ENCODE measurements at regions not wholly inside any gene's neighbourhood (a gene's known extent, or its start where the extent isn't known, plus 50 kb on each side); places are given as distances from the start of the nearest gene placed in this dataset.

GRCh38 chr6:103011605-103012004, 1618.1 kb downstream of the GRIK2 start:
- H3K79me2 ChIP-seq (ENCODE audit: control insufficient read depth, insufficient read depth, low read length) = no peaks in the 10 kb centered on the region
- intact Hi-C loops (cut with micrococcal nuclease; ENCODE audit: unreplicated experiment) (no loop called here), in situ Hi-C loops (cut with MboI) (no loop called here)
- ChIA-PET POLR2A (no interaction called here), RAD21 (ENCODE audit: unreplicated experiment) (no interaction called here), SMC1A (ENCODE audit: uncharacterized antibody, unreplicated experiment) (interaction anchor here (0.6 to 1.9 kb wide), 3 partner anchors 12 to 48 kb away, joined by 3 to 6 read pairs (median 4); no protein-coding TSS in a partner anchor), CTCF (interaction anchor here (1.0 kb wide), 1 partner anchor 112 kb away, joined by 3 read pairs; no protein-coding TSS in a partner anchor)
- no peak for DNase-seq (ENCODE audit: low read depth, low spot score)
- H3K27me3 ChIP-seq (replicated peaks in 1 of 2; ENCODE audit: control insufficient read depth in 2 of 2, insufficient read depth in 2 of 2, low read length in 1 of 2) = no peaks in the 10 kb centered on the region
- no peaks in the 10 kb centered on the region for H3K9me3 ChIP-seq (replicated peaks; ENCODE audit: control insufficient read depth, insufficient read depth, low read length)
- peak; percentile 69 for ATAC-seq
- H3K9ac ChIP-seq (ENCODE audit: control insufficient read depth, insufficient read depth, low read length) = no peak overlapping the region
- peak; percentile 69 for TF ChIP-seq MTA2 (IDR thresholded peaks at IDR 0.05; ENCODE audit: low read depth)
- peak; percentile 87 for TF ChIP-seq ZNF217 (IDR thresholded peaks at IDR 0.05)
- 0 out of 2 replicates have a peak, but pooled peaks have one; percentile 20 for TF ChIP-seq BMI1 (IDR thresholded peaks at IDR 0.05; ENCODE audit: borderline replicate concordance)
- TF ChIP-seq NR2F1 (conservative IDR thresholded peaks at IDR 0.05) = peak; percentile 55
- no peak for TF ChIP-seq ZZZ3 (IDR thresholded peaks at IDR 0.05; ENCODE audit: control insufficient read depth, insufficient read length, low read depth)
- peak; percentile 64; the same call in 1 of the 2 replicates for TF ChIP-seq PKNOX1 (IDR thresholded peaks at IDR 0.05)
- peak in 1 of 2 experiments; percentile 49; a peak in 1 of 4 replicates for TF ChIP-seq BHLHE40 (IDR thresholded peaks at IDR 0.05; ENCODE audit: borderline replicate concordance in 1 of 2, low read depth in 2 of 2, low read length in 1 of 2)
- TF ChIP-seq ZNF207 (IDR thresholded peaks at IDR 0.05; ENCODE audit: borderline replicate concordance) = no peak
- peak; percentile 87 for TF ChIP-seq ATF7 (IDR thresholded peaks at IDR 0.05; ENCODE audit: low read depth)
- 0 out of 4 replicates have a peak, but pooled peaks of 1 of the 2 experiments have one; percentile 10 for TF ChIP-seq IKZF2 (IDR thresholded peaks at IDR 0.05)
- TF ChIP-seq IRF3 (IDR thresholded peaks at IDR 0.05) = no peak
- peak; percentile 19 for TF ChIP-seq MEF2B (IDR thresholded peaks at IDR 0.05; ENCODE audit: partially characterized antibody, poor library complexity, severe bottlenecking)
- TF ChIP-seq SREBF2 (IDR thresholded peaks at IDR 0.05; ENCODE audit: low read length) = no peak
- 0 out of 2 replicates have a peak, but pooled peaks have one; percentile 27 for TF ChIP-seq DPF2 (IDR thresholded peaks at IDR 0.05)
- peak; percentile 65; the same call in 1 of the 2 replicates for TF ChIP-seq RAD51 (IDR thresholded peaks at IDR 0.05)
- peak; percentile 67; the same call in 1 of the 2 replicates for TF ChIP-seq SPI1 (IDR thresholded peaks at IDR 0.05; ENCODE audit: borderline replicate concordance, insufficient read depth, low read depth, low read length)
- no peak for TF ChIP-seq SP1 (IDR thresholded peaks at IDR 0.05; ENCODE audit: low read depth, low read length)
- no peak for TF ChIP-seq TCF12 (IDR thresholded peaks at IDR 0.05; ENCODE audit: low read depth, low read length)
- H3K4me1 ChIP-seq (ENCODE audit: control insufficient read depth, insufficient read depth, low read length) = no peaks in the 10 kb centered on the region
- no peak overlapping the region for H3K4me3 ChIP-seq
- no TSS peak for BruUV-seq (replicated peaks)
- WGBS (ENCODE audit: insufficient coverage, insufficient replicate concordance, low lambda C conversion rate, missing lambda C conversion rate) = 49% methylated on average over 2 of the region's 2 CpGs
- H3K4me2 ChIP-seq (ENCODE audit: control insufficient read depth, insufficient read depth) = no peak overlapping the region
- no peak overlapping the region for H3K27ac ChIP-seq (ENCODE audit: control insufficient read depth, insufficient read depth)
- H4K20me1 ChIP-seq (ENCODE audit: control insufficient read depth, insufficient read depth) = no peaks in the 10 kb centered on the region
- no peak overlapping the region for H2AFZ ChIP-seq (ENCODE audit: control insufficient read depth, low read depth, low read length)
- FAIRE-seq = no peak
- no peaks in the 10 kb centered on the region for H3K36me3 ChIP-seq (ENCODE audit: control insufficient read depth in 2 of 2, insufficient read depth in 2 of 2, low read length in 1 of 2)
